ENCODE measurements at regions not wholly inside any gene's neighbourhood (a gene's known extent, or its start where the extent isn't known, plus 50 kb on each side); places are given as distances from the start of the nearest gene placed in this dataset.

DNA sequence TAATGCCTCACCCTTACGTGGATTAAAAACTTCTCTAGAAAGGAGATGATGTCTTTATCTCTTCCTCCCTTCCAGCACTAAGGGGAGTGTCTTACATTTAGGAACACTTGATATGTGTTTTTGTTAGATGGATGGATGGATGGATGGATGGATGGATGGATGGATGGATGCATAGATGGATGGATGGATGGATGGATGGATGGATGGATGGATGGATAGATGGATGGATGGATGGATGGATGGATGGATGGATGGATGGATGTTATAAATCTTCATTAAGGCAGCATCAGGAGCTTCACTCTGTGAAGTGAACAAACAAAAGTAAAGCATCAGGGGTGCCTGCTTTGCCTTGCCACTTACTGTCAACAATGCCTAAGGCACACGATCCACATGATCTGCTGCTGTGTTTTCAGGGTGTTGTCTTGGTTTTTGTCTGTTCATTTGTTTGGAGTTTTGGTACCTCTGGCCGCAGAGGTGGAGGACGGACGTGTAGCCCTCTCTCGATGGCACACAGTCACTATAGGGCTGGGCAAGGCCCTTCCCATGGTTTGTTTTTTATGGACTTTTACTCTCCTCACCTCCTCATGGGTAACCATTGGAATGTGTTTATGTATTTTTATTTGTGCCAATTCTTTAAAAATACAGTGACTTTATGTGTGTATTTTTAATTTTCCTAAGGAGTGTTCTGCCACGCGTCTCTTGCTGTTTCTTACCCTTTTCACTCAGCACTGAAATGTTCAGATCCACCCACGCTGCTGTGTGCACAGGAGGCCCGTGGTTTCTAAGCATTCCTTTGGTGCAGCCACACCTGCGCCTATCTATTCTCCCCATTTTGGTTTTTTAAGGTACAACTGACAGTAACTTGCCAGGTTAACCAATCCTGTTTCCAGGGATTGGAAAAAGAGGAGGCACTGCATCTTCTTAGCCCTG lies 91.8 kb upstream of the ENPP6 start:
- no peak for DNase-seq

- DNase-seq: no peak
These were observed 89.3 kb upstream of the ENPP6 start for GRCh38 chr4:184306949-184307348.

GRCh38 chr4:184306470-184306869 lies 88.8 kb upstream of the ENPP6 start:
- no peak for DNase-seq

GRCh38 chr4:184300816-184301215 lies 83.1 kb upstream of the ENPP6 start:
- no peak for DNase-seq

GRCh38 chr4:184298254-184298653 lies 80.6 kb upstream of the ENPP6 start:
- DNase-seq: no peak

- no peak for DNase-seq
These were observed 77.5 kb upstream of the ENPP6 start for GRCh38 chr4:184295206-184295605.

- no peak for DNase-seq
These were observed 77.0 kb upstream of the ENPP6 start for GRCh38 chr4:184294606-184295133.

GRCh38 chr4:184293552-184293951 lies 75.9 kb upstream of the ENPP6 start:
- no peak for DNase-seq

DNA sequence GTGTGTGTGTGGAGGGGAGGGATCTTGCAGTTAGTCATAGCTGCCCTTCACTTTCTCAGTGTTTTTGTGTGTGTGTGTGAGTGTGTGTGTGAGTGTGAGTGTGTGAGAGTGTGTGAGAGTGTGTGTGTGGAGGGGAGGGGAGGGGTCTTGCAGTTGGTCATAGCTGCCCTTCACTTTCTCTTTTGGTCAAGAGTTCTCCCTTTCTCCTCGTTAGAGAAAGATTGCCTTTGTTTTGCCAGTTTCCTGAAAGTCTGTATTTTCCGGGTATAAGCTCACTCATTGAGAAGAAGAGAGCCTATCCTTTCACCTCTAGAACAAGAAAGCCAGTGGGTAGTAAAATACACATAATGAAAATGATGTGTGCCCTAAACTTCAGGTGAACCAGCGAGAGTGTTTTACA lies 75.2 kb upstream of the ENPP6 start:
- no peak for DNase-seq

- no peak for DNase-seq
These were observed 74.8 kb upstream of the ENPP6 start for GRCh38 chr4:184292465-184292867.

DNA sequence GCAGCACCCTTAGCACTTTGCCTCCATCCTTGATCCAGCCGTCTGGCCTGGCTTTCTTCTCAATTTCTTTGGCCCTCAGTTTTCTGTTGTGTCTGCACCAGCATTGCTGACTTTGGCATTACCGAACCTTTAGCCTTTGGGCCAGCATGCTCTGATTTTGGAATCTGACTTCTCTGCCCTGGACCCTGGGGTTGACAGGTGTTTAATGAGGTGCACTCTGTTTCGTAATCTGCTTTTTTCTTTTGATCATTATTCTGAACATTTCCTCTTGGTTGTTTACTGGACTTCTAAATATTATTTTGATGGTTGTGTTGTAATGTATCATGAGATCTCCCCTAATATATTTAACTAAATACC lies 71.5 kb upstream of the ENPP6 start:
- DNase-seq: no peak

- DNase-seq: no peak
These were observed 70.9 kb upstream of the ENPP6 start for GRCh38 chr4:184288451-184289178.

DNA sequence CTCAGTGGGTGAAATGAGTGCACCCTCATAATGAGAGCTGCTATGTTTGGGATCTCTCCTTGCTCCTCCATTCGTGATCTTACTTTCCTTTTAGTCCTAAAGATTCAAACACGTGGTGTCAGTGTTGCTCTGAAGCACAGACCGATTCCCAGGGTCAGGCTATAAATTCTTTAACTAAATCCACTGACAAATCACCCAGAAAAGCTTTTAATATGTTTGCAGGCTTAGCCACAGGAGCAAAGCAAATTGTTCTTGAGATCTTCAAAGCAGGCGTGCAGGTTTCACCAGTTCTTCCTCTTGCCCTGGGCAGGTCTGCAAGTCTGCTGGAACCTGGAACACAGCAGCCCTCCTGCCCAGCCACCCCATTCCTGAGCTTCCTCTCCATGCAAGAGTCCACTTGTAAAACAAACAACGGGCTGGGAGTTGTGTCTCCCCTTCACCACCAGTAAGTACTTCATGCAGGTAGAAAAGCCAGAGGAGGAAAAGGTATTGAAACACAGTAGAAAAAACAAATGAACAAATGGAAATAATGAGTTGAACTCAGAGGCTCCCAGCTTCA lies 70.1 kb upstream of the ENPP6 start:
- no peak for DNase-seq

GRCh38 chr4:184286358-184286757 lies 68.7 kb upstream of the ENPP6 start:
- no peak for DNase-seq

GRCh38 chr4:184284742-184285141 lies 67.1 kb upstream of the ENPP6 start:
- DNase-seq: no peak

GRCh38 chr4:184284336-184284690 lies 66.6 kb upstream of the ENPP6 start:
- DNase-seq: no peak

DNA sequence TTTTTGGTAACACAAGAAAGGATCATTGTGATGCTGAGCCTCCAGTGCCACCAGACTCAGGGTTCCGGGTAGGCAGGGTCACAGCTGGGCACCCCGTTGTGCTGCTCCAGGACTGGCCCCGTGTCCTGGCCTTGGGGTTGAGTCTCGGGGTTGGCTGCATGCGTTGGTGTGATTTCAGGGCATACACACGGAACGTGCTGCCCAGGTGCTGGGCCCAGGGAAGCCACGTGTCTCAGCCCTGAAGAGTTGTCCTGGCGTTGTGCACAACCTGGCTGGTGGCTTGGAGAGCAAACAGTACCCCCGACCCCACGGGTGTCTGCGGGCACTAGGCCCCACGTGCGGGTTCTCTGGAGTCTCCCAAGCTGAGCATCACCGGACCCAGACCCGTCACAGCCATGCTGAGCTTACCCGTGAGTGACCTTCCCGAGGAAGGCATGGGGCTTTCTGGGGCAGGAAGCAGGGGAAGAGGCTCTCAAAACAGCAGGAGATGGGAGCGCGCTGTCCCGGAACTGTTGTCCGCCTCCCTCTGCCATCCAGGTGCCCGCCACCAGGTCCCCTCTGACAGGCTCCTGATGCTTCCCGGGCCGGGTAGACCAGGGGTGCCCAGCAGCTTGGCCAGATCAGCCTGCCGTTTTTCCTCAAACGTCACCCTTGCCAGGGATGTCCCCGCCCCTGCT lies 66.1 kb upstream of the ENPP6 start:
- no peak for DNase-seq

- DNase-seq: no peak
These were observed 65.4 kb upstream of the ENPP6 start for GRCh38 chr4:184282895-184283654.

GRCh38 chr4:184282251-184282713 lies 64.6 kb upstream of the ENPP6 start:
- DNase-seq: peak; percentile 74

GRCh38 chr4:184281231-184282139 lies 63.8 kb upstream of the ENPP6 start:
- no peak for DNase-seq

DNA sequence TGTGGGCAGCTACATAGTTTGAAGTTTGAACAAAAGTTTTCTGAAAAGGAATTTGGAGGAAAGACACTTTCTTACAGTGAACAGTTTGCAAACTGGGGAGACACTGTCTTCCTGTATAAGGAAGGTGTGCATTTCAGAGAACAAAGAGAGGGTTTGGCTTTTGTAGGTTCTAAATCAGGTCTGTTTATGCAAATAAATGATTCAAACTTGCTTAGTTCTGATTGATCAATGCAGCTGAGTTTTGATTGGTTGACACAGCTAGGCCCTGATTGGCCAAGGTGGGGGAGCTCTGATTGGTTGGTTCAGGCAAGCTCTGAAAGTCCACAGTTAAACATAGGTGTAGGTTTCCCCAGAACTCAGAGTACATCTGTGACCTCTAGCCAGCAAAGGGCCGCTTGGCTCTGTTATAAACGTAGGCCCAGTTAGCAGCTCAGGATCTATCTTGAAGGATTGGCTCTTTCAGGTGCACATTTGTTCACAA lies 63.0 kb upstream of the ENPP6 start:
- peak; percentile 60 for DNase-seq
